Suppressor macrophage treated with lipopolysaccharide for 4 hours (primary cell): ENCODE measurements at regions not wholly inside any gene's neighbourhood (a gene's known extent, or its start where the extent isn't known, plus 50 kb on each side); places are given as distances from the start of the nearest gene placed in this dataset.
"Not testable (repeated sequence)": the region's sequence is repeated elsewhere in the genome, so short reads cannot be mapped to it uniquely, and the experiment has no call there.

ENCODE experiments used
- DNase-seq: peaks from one replicate; pipeline ENCODE4 v3.0.0-alpha.2; 2020

GRCh38 chr10:25869609-25870008 is 64.4 kb upstream of the MYO3A start:
- no peak for DNase-seq

GRCh38 chr10:25874402-25874801 is 59.6 kb upstream of the MYO3A start:
- not testable (repeated sequence) for DNase-seq

- DNase-seq: peak; percentile 82
Observed at GRCh38 chr10:25875556-25876165, 58.4 kb upstream of the MYO3A start.

GRCh38 chr10:25877296-25877695 is 56.7 kb upstream of the MYO3A start:
- no peak for DNase-seq
